GM19328 (cell line): ENCODE measurements at regions not wholly inside any gene's neighbourhood (a gene's known extent, or its start where the extent isn't known, plus 50 kb on each side); places are given as distances from the start of the nearest gene placed in this dataset.
"Not testable (repeated sequence)": the region's sequence is repeated elsewhere in the genome, so short reads cannot be mapped to it uniquely, and the experiment has no call there.

Experiments used
- ATAC-seq: cut with Tn5 transposase; IDR thresholded peaks from one replicate; pipeline ENCODE4 v1.9.1; 2021; ENCODE audit warnings: mild to moderate bottlenecking, moderate library complexity; ENCODE audit not compliant: unreplicated experiment

GRCh38 chr15:36430726-36431265, 148.6 kb upstream of the CDIN1 start:
- no peak for ATAC-seq

- ATAC-seq: no peak
These were observed 147.3 kb upstream of the CDIN1 start for GRCh38 chr15:36432161-36432560.

- ATAC-seq: no peak
These were observed 145.2 kb upstream of the CDIN1 start for GRCh38 chr15:36434177-36434576.

GRCh38 chr15:36438499-36438898, 140.9 kb upstream of the CDIN1 start:
- no peak for ATAC-seq

- ATAC-seq: no peak
These were observed 132.1 kb upstream of the CDIN1 start for GRCh38 chr15:36447373-36447772.

- no peak for ATAC-seq
These were observed 131.0 kb upstream of the CDIN1 start for GRCh38 chr15:36448418-36448817.

GRCh38 chr15:36449084-36449661, 130.3 kb upstream of the CDIN1 start:
- ATAC-seq: no peak

- no peak for ATAC-seq
These were observed 129.7 kb upstream of the CDIN1 start for GRCh38 chr15:36449662-36450145.

GRCh38 chr15:36454244-36454643, 125.2 kb upstream of the CDIN1 start:
- not testable (repeated sequence) for ATAC-seq

- ATAC-seq: no peak
These were observed 121.0 kb upstream of the CDIN1 start for GRCh38 chr15:36458411-36458810.

GRCh38 chr15:36465304-36465703, 114.1 kb upstream of the CDIN1 start:
- ATAC-seq: no peak

GRCh38 chr15:36468746-36469145, 110.7 kb upstream of the CDIN1 start:
- ATAC-seq: no peak

GRCh38 chr15:36469311-36469966, 110.0 kb upstream of the CDIN1 start:
- no peak for ATAC-seq

GRCh38 chr15:36472672-36473071, 106.8 kb upstream of the CDIN1 start:
- no peak for ATAC-seq

- ATAC-seq: no peak
These were observed 100.9 kb upstream of the CDIN1 start for GRCh38 chr15:36478561-36478960.

GRCh38 chr15:36479200-36479896, 100.1 kb upstream of the CDIN1 start:
- ATAC-seq: no peak

GRCh38 chr15:36481156-36481555, 98.3 kb upstream of the CDIN1 start:
- no peak for ATAC-seq

- ATAC-seq: no peak
These were observed 96.0 kb upstream of the CDIN1 start for GRCh38 chr15:36483409-36483808.

- no peak for ATAC-seq
These were observed 95.2 kb upstream of the CDIN1 start for GRCh38 chr15:36484038-36484778.

- no peak for ATAC-seq
These were observed 87.5 kb upstream of the CDIN1 start for GRCh38 chr15:36491912-36492311.

- ATAC-seq: no peak
These were observed 83.9 kb upstream of the CDIN1 start for GRCh38 chr15:36495456-36495991.
